HL-60/S4 treated with phorbol 12-myristate 13-acetate at 8.2 ng/mL for 4 days and 3 days (cell line): ENCODE measurements at regions not wholly inside any gene's neighbourhood (a gene's known extent, or its start where the extent isn't known, plus 50 kb on each side); places are given as distances from the start of the nearest gene placed in this dataset.

Experiments used
- in situ Hi-C: fragments of 300-500 bp; cut with MboI; formaldehyde crosslinking; loops from 2 replicates; pipeline ENCODE4 v1.15.0; 2022; ENCODE audit warnings: low sequenced_read_pairs

DNA sequence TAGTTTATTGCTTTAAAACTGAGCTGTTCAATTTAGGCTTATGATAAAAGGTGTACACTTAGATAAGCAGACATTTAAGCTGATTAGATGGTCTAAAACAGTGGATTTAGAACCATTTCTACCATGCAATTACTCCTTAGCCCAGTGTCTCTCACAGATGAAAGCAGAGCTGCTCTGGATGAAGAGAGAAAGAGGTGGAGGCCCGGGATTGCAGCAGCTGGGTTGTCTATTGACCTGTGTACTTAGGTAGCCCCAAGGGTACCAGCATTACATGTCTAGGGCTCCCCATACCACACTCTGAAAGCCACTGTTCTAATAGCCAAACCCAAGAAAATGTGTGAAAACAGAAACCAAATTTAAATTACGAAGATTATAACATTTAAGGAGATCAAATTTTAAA, 86.0 kb upstream of the GIMD1 start:
- in situ Hi-C loops, result no loop called here

DNA sequence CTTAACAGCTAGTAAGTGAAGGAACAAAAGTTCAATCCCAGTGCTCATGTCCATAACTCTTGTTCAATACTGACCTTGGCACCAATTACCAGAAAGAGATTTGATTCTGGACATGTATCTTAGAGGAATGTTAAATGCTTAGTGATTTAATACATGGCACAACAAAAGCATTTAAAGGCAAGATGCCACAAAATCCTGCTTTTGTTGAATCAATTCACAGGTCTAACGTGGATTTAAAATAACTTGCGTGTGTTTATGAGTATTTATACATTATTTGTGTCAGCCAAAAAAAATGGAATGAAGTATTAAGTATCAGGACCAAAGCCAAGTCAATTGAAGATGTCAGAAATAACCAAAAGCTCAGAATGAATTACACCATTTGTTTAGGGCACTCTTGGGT, 85.4 kb upstream of the GIMD1 start:
- in situ Hi-C loops, result no loop called here

DNA sequence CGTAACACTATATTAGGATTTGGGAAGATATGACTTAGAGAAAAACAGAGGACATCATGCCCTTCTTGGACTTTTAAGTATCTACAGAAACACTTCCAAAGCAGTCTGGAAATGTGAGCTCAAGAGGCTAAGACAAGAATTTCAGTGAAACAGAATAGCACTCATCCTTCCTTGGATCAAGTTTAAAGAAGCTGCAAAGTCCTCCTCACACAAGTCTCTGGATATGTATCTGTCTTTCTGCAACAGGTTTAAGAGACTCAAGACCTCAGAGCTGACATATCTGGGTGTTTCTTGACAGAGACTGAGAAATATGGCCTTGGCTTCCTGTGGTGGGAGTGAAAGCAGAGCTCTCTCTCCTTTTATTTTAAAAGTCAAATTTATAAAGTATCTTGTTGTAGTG, 82.5 kb upstream of the GIMD1 start:
- in situ Hi-C loops, result no loop called here

DNA sequence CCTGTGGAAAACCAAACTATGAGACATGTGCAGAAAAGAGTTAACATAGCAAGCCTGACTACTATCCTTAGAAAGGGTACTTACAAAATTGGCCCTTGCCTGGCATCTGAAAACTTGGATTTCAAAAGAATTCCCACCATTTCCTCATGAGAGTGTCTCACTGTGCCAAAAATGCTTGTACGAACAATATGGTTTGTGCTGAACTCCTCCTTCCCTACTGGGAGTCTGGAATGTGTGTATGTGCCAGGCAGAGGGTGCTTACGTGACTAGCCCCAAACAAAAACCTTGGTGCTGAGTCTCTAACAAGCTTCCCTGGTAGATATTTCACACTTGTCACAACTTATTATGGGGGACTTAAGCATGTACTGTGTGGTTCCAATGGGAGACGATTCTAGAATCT, 81.7 kb upstream of the GIMD1 start:
- in situ Hi-C loops, result no loop called here

DNA sequence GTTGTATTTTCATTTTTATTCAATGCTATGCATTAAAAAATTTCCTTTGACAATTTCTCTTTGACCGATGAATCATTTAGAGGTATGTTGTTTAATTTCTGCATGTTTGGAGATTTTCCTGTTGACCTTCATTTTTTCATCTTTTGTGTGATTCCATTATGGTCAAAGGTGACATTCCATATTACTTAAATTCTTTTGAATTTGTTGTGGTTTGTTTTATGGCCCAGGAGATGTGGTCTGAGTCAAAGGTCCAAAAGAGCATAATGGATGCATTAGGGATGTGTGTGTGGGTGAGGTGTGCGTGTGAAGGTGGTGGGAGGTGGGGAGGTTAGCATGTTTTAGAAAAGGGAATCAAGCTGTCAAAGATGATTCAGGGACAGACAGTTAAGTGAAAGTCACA, 76.0 kb upstream of the GIMD1 start:
- in situ Hi-C loops, result no loop called here

DNA sequence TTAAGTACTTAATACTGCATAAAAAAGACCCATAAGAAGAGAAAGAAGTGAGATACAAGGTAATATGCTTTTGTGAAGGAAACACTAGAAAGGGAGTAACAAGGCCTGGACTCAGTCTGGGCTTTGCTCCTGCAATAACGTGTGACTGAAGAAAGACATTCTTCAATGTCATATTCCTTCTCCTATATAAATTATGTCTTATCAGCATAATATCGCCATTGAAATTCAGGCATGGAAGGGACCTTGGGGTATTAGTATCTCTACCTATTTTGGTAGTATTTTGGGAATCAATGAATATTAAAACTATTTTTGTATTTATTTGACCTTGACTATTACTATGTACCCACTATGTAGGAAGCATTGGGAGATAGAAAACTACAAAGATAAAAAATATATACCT, 62.2 kb upstream of the GIMD1 start:
- in situ Hi-C loops, result no loop called here

DNA sequence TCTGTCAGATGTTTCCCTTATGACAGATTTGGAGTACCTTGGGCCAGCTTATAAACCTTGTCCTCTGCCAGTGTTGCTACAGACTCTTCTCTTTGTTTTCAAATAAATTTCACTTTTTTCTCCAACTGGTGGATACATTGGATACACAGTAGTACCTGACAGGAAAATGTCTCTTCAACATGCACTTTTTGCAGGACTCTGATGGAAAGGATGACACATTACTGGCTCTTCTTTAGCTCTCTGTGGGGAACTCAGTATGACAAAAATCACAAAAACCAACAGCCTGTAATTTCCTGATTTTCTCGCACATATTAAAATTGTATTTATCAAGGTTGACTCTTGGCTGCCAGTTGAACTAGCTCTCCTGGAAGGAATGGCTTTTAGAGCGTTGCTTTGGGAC, 61.3 kb upstream of the GIMD1 start:
- in situ Hi-C loops, result no loop called here

DNA sequence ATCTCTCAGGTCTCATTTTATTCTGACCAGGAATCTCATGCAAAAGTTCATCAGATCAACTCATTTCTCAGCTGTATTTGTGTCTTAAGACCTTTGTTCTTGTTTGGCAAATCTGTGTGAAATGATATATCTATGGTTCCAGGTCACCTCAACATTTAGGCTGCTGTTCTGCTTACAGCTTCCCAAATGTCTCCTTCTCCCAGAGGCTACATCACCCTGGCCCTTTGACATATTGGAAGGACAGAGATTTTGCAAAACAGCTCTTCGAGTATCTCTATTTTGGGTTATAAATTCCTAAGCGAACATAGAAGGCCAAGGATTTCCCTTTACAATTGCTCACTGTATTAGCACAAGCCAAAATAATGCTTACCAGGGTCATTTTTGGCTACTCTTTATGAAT, 57.5 kb upstream of the GIMD1 start:
- in situ Hi-C loops, result no loop called here

GRCh38 chr4:106425576-106425975, 57.0 kb upstream of the GIMD1 start:
- in situ Hi-C loops, result no loop called here

DNA sequence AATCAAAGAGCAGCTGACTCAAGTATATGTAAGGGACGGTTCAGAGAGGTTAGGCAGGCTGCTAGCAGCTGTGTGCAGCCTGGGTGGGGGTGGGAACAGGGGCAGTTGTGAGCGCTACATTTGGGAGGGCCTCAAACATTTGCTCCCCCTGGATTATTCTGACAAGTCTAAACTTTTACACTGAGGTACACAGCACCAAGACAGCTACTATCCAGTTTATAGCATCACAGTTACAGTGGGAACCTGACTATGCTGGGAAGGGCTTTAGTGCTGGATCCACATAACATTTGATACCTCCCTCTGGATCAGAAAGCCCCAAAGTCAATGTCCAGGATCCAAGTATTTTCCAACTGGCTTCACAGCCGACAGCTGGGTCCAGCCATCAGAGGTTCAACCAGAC, 55.8 kb upstream of the GIMD1 start:
- in situ Hi-C loops, result no loop called here

GRCh38 chr4:106423791-106424190, 55.2 kb upstream of the GIMD1 start:
- in situ Hi-C loops, result no loop called here

GRCh38 chr4:106422766-106423165, 54.2 kb upstream of the GIMD1 start:
- in situ Hi-C loops, result no loop called here

- in situ Hi-C loops, result no loop called here
These were observed 53.1 kb upstream of the GIMD1 start for GRCh38 chr4:106421441-106422296.

DNA sequence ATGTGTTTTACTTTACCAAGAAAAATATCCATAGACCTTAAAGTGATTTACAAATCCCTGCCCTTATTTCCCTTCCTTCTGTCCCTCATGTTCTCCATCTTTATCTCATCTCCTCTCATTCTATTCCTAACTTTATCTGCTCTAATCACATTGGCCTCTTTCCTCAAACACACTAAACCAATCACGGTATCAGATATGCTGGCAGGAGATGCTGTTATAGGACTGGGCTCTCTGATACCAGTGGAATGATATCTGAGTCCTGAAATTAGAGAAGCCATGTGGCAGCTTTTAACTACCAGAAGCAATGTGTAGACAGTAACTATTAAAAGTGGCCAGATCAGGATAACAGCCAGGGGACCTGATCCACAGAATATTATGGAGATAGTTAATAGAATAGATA, 49.9 kb upstream of the GIMD1 start:
- in situ Hi-C loops, result no loop called here
